ENCODE measurements at regions not wholly inside any gene's neighbourhood (a gene's known extent, or its start where the extent isn't known, plus 50 kb on each side); places are given as distances from the start of the nearest gene placed in this dataset.

DNA sequence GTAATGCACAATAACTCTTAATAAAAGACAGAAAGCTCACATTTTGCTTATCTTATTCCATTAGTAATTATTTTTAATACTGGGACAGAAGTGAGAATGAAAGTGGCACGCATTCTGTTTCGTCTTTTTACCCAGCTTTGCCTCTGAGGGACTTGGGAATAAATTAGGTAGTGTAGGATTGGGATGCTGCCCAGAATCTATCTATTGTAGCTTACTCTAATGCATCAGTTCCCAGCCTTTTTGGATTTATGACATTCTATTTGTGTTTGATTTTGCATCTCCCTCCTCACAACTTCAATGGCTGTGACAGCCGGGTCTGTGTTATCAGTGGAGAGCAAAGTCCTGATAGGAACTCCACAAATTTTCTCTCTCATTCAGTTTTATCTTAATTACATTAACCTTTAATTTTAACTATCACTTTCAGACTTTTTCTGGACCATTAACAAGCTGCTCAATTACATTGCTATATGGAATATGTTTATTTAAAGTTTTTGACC lies 62.9 kb upstream of the TULP4 start:
- no peaks in the 10 kb centered on the region for H3K9me3 Mint-ChIP-seq
- no peak overlapping the region for H3K27ac Mint-ChIP-seq
- H3K4me3 Mint-ChIP-seq: no peak overlapping the region
- peaks cover 20% of the 10 kb centered on the region for H3K36me3 Mint-ChIP-seq
- CTCF ChIA-PET: interaction anchor here (0.7 to 1.4 kb wide), 2 partner anchors 16 to 75 kb away, joined by 3 to 4 read pairs; no protein-coding TSS in a partner anchor
- peaks cover 2% of the 10 kb centered on the region for H3K4me1 Mint-ChIP-seq
- no peak for DNase-seq
- no peaks in the 10 kb centered on the region for H3K27me3 Mint-ChIP-seq

DNA sequence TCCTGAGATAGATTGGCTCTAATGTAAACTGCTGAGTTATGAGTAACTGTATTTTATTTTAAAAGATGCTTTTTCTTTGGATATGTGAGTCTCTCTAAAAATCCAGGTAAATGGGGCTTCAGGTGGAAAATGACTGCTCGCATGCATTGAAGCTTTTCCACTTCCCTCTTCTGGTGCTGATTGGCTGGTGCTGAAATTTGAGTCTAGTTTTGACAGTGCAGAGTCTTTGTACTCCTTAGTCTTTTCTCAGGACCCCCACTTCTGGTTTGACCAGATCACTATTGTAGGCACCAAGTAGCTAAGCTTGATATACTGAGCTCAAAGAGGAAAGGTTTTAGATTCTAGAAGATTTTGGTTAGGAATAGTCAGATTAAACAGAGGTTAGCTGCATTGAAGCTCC lies 60.7 kb upstream of the TULP4 start:
- Mint-ChIP-seq H3K36me3 (peaks cover 12% of the 10 kb centered on the region), H3K27ac (no peak overlapping the region), H3K9me3 (no peaks in the 10 kb centered on the region), H3K27me3 (no peaks in the 10 kb centered on the region), H3K4me3 (no peak overlapping the region), H3K4me1 (peaks cover 18% of the 10 kb centered on the region)
- CTCF ChIA-PET: no interaction called here
- DNase-seq: no peak

DNA sequence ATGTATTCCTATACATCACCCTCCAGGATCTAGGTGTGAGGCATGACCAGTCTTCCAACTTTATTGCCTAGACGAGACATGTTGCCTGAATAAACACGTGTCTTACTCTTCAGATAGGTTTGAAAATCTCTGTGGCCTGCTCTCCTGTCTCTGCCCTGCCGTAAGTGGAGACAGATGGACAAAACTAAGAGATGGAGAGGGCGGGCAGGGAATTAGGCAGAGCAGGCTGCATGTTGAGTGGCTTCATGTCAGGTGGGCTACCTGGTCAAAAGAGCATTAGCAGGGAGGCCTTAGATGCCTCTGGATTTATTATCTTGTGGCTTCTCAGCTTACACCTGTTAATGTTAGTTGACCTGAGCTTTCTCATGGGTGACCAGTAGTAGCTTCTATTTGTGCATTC lies 59.0 kb upstream of the TULP4 start:
- CTCF ChIA-PET: interaction anchor here (1.0 kb wide), 1 partner anchor 33 kb away, joined by 5 read pairs; no protein-coding TSS in a partner anchor
- peaks cover 19% of the 10 kb centered on the region for H3K36me3 Mint-ChIP-seq
- no peaks in the 10 kb centered on the region for H3K27me3 Mint-ChIP-seq
- peaks cover 31% of the 10 kb centered on the region for H3K4me1 Mint-ChIP-seq
- no peak for DNase-seq
- no peak overlapping the region for H3K4me3 Mint-ChIP-seq
- H3K27ac Mint-ChIP-seq: no peak overlapping the region
- no peaks in the 10 kb centered on the region for H3K9me3 Mint-ChIP-seq

DNA sequence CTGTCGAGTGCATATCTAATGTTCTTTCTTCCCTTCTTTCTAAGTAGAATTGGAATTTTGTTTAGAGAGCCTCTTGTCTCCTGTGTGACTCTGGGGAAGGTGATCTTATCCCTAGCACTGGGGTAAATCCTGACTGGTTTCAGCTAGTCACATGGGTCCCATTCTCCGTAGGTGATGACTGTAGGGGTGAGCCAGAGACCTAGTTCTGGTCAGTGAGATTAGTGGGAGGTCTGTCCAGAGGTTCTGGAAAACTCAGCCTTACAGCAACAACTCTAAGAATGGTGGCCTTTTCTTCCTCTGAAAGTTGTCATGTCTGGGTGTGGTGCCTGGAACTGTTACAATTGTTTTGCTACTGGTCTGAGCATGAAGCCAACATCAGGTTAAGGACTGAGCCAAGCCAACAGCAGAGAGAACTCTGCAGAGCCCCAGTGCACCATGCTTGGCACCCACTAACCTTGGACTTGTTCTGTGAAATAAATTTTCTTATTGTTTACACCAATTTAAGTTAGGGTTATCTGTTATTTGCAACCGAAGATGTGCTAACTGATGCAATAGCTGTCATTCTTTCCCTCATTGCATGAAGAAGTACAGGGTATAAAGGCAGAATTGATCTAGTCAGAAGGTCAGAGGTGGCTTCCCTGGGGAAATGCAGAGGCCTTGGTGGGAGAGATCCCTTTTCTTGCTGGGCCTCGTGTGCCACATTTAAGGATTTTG lies 56.8 kb upstream of the TULP4 start:
- H3K27ac Mint-ChIP-seq: peak overlapping the region; percentile 73
- CTCF ChIA-PET: no interaction called here
- no peak for DNase-seq
- no peaks in the 10 kb centered on the region for H3K9me3 Mint-ChIP-seq
- H3K27me3 Mint-ChIP-seq: no peaks in the 10 kb centered on the region
- no peak overlapping the region for H3K4me3 Mint-ChIP-seq
- peaks cover 34% of the 10 kb centered on the region for H3K4me1 Mint-ChIP-seq
- peaks cover 25% of the 10 kb centered on the region for H3K36me3 Mint-ChIP-seq

DNA sequence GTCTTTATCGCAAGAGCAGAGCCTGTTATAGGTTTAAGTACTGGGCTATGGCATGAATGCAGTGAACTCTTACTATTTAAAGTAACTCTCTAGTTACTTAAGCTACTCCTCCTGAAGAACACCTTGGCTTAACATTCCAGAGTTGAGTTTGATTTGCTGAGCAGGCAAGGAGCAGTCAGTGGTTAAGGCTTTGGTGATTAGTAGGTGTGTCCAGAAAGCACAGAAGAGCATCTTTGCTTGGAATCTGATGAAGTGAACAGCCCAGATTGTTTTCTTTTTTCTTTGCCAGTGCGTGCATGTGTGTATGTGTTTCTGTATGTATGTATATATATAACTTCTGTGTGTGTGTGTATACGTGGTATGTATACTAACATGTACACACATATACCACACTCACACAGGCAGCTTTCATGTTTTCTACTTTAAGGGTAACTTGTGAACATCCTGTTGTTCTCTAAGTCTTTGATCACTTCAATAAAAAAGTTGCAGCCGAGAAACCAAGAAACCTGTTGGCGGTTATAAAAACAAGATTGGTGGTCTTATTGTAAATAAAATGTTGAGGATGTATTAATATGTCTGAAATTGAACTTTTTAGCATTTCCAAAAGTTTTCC lies 56.2 kb upstream of the TULP4 start:
- DNase-seq: no peak
- no peaks in the 10 kb centered on the region for H3K9me3 Mint-ChIP-seq
- peak overlapping the region; percentile 72 for H3K27ac Mint-ChIP-seq
- CTCF ChIA-PET: no interaction called here
- no peaks in the 10 kb centered on the region for H3K27me3 Mint-ChIP-seq
- no peak overlapping the region for H3K4me3 Mint-ChIP-seq
- H3K4me1 Mint-ChIP-seq: peaks cover 34% of the 10 kb centered on the region
- peaks cover 21% of the 10 kb centered on the region for H3K36me3 Mint-ChIP-seq

DNA sequence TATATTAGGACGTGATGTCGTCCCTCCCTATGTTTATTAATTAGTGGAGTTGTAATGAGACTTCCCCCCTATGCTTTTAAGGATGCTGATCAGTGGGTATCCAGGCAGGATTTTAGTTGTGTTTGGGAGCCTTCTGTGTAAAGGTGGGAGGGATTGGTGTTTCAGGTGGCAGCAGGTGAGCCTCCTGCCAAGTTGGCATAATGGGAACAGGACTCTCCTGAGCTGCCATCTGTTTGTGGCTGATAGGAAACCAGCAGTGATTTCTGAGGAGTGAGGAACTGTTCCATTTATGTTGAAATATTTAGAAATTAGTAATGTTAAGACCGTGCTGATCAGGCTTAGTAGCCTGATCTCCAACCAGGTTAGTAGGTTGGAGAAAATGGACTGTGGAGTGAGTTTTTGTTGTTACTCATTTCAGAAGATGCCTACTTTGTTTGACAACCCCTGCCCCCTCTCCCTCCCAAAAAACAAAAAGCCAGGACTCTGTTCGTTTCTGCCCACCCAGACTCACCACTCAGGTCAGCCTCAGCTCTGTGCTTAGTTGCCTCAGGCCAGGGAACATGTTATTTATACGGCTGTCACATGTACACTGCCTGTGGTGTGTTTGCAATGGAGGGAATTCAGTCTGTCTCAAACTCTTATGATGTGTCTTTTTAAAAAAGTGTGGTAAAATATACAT lies 55.4 kb upstream of the TULP4 start:
- H3K36me3 Mint-ChIP-seq: peaks cover 21% of the 10 kb centered on the region
- H3K27me3 Mint-ChIP-seq: no peaks in the 10 kb centered on the region
- no peak for DNase-seq
- H3K4me3 Mint-ChIP-seq: no peak overlapping the region
- no peak overlapping the region for H3K27ac Mint-ChIP-seq
- no peaks in the 10 kb centered on the region for H3K9me3 Mint-ChIP-seq
- CTCF ChIA-PET: interaction anchor here (1.6 kb wide), 1 partner anchor 14 kb away, joined by 3 read pairs; no protein-coding TSS in a partner anchor
- H3K4me1 Mint-ChIP-seq: peaks cover 34% of the 10 kb centered on the region

DNA sequence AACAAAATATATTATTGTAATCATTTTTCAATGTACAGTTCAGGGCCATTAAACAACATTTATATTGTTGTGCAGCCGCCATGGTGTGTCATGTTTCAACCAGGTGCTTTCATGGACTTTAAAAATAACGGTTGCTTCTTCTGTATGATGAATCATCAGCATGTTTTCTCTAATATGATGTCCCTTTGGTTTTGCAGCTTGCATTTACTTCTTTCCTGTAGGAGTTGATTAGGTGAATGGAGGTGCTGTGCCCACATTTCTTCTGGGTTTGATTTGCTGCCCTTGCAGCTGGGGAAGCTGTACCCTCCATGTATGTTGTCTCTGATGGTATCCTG lies 54.9 kb upstream of the TULP4 start:
- H3K9me3 Mint-ChIP-seq: no peaks in the 10 kb centered on the region
- no peak overlapping the region for H3K4me3 Mint-ChIP-seq
- peaks cover 34% of the 10 kb centered on the region for H3K4me1 Mint-ChIP-seq
- H3K27ac Mint-ChIP-seq: no peak overlapping the region
- DNase-seq: no peak
- H3K36me3 Mint-ChIP-seq: peaks cover 21% of the 10 kb centered on the region
- no peaks in the 10 kb centered on the region for H3K27me3 Mint-ChIP-seq
- CTCF ChIA-PET: interaction anchor here (1.6 kb wide), 1 partner anchor 14 kb away, joined by 3 read pairs; no protein-coding TSS in a partner anchor

DNA sequence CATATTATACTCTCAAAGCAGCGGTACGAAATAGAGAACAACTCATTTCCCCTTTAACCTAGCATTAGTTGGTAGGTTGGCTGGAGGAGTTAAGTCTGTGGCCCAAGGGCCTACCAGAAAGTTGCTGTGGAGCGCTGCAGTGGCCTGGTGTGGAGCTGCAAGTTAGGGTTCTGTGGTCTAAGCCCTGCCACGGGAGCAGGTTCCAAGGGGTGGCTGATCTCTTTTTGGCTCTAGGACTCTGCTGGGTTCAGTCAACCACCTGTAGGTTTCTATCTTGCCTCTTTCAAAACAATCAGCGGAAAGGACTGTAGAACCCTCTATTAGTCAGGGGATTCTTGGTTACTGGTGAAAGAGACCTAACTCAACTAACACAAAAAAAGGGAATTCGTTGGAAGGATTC lies 54.5 kb upstream of the TULP4 start:
- DNase-seq: no peak
- peaks cover 34% of the 10 kb centered on the region for H3K4me1 Mint-ChIP-seq
- H3K36me3 Mint-ChIP-seq: peaks cover 20% of the 10 kb centered on the region
- H3K4me3 Mint-ChIP-seq: no peak overlapping the region
- no peaks in the 10 kb centered on the region for H3K27me3 Mint-ChIP-seq
- H3K27ac Mint-ChIP-seq: no peak overlapping the region
- H3K9me3 Mint-ChIP-seq: no peaks in the 10 kb centered on the region
- CTCF ChIA-PET: interaction anchor here (1.0 to 1.6 kb wide), 2 partner anchors 13 to 14 kb away, joined by 3 read pairs; no protein-coding TSS in a partner anchor

DNA sequence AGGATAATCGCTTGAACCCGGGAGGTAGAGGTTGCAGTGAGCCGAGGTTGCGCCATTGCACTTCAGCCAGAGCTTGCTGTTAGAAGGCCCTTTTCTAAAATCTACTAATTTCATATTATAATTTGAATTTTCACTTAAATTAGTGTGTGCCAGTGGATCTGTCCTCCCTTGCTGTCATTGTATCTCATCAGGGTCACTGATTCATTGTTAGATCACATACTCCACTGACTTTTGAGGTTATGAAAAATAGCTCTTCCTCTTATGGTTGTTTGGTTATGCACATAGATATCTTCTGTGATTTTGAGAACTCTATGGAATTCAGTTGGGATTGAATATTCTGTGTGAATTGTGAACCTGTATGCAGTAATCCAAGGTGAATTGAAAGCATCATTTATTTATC lies 53.1 kb upstream of the TULP4 start:
- no peaks in the 10 kb centered on the region for H3K9me3 Mint-ChIP-seq
- peaks cover 32% of the 10 kb centered on the region for H3K4me1 Mint-ChIP-seq
- CTCF ChIA-PET: no interaction called here
- H3K4me3 Mint-ChIP-seq: no peak overlapping the region
- H3K27me3 Mint-ChIP-seq: no peaks in the 10 kb centered on the region
- no peak for DNase-seq
- H3K36me3 Mint-ChIP-seq: peaks cover 21% of the 10 kb centered on the region
- no peak overlapping the region for H3K27ac Mint-ChIP-seq

DNA sequence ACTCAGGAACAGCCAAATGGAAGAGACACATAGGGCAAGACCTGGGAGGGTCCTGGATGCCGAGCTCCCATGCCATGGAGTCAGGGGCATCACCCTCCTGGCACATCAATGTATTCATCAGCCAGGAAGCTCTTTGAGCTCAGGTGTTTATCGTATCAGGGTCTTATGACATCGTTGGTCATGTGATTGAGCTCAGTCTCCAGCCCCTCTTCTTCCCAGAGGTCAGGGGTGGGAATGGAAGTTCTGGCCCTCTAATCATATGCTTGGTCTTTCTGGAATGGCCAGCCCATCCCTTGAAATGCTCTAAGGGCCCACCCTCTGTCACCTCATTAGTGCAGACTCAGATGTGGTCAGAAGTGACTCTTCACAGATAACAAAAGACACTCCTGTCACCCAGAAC lies 52.4 kb upstream of the TULP4 start:
- H3K9me3 Mint-ChIP-seq: no peaks in the 10 kb centered on the region
- peaks cover 21% of the 10 kb centered on the region for H3K36me3 Mint-ChIP-seq
- peaks cover 32% of the 10 kb centered on the region for H3K4me1 Mint-ChIP-seq
- no peak overlapping the region for H3K4me3 Mint-ChIP-seq
- no peak overlapping the region for H3K27ac Mint-ChIP-seq
- CTCF ChIA-PET: no interaction called here
- no peaks in the 10 kb centered on the region for H3K27me3 Mint-ChIP-seq
- no peak for DNase-seq

DNA sequence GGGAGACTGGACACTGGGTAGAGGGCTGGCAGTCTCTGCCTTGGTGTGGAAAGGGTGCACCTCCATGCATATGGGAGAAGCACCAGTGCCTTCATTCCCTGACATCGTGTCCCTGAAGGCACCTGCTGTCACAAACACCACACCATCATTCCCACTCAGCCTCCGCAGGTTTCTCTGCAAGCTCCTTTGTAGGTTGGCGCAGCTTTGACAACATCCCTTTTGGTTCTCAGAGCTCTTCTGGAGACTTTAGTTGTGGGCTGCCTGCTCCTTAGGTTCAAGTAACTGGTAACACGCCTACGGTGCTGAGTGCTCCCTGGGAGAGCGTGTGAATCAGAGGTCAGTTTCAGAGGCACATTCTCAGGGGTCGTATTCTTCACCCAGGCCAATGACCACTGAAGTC lies 50.2 kb upstream of the TULP4 start:
- no peak overlapping the region for H3K4me3 Mint-ChIP-seq
- no peaks in the 10 kb centered on the region for H3K27me3 Mint-ChIP-seq
- DNase-seq: no peak
- H3K4me1 Mint-ChIP-seq: peaks cover 11% of the 10 kb centered on the region
- no peaks in the 10 kb centered on the region for H3K9me3 Mint-ChIP-seq
- peak overlapping the region; percentile 37 for H3K27ac Mint-ChIP-seq
- CTCF ChIA-PET: interaction anchor here (0.6 to 1.6 kb wide), 2 partner anchors 14 to 56 kb away, joined by 3 to 5 read pairs; no protein-coding TSS in a partner anchor
- peaks cover 21% of the 10 kb centered on the region for H3K36me3 Mint-ChIP-seq

Measured in activated naive CD4-positive, alpha-beta T cell treated with anti-CD3 and anti-CD28 coated beads, Interleukin-2, amount 10 ng/mL, durations not matched to agents 7 days and 5 days (primary cell).